NCI-H1092 treated with DMSO at 0.1 percent for 48 hours (cell line): ENCODE measurements at regions not wholly inside any gene's neighbourhood (a gene's known extent, or its start where the extent isn't known, plus 50 kb on each side); places are given as distances from the start of the nearest gene placed in this dataset.
"Not testable (repeated sequence)": the region's sequence is repeated elsewhere in the genome, so short reads cannot be mapped to it uniquely, and the experiment has no call there.

Experiments used
- DNase-seq: peaks from one replicate; lab custom pipeline; 2025; lab: John Stamatoyannopoulos, UW

DNA sequence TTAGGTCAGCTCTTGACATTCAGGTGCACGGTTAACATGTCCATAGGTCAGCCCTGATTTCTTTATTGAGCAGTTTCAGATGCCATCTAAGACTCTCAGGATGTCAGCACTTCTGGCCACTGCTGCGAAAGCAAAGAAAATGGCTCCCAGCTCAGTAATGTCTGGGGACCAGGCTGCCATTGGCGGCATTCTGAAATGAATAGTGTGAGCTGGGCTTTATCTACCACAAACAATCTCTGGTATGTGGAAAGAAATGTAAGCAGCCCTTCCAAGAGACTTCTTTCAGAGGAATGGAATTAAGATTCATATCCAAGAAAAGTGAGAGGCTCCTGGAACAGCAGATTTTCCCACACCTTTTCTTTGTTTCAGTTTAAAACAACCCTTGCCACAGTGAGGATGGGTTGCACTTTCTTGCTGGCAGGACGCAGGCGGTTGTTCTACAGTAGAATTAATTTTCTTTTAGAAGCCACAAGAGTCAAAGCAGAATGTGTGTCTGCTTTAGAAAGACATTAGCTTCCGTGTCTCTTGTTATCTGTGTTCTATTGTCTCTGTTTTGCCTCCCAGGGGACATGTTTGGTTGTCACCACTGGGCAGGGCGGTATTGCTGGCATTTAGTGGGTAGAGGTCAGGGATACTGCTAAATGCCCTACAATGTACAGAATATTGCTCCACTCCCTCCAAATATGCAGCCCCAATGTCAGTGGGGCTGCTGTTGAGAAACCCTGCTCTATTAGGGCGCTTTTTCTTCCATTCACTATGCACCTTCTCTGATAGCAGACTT, 149.9 kb upstream of the ANKH start:
- DNase-seq: no peak

GRCh38 chr5:15020736-15021135, 149.2 kb upstream of the ANKH start:
- no peak for DNase-seq

GRCh38 chr5:15014809-15015208, 143.2 kb upstream of the ANKH start:
- no peak for DNase-seq

DNA sequence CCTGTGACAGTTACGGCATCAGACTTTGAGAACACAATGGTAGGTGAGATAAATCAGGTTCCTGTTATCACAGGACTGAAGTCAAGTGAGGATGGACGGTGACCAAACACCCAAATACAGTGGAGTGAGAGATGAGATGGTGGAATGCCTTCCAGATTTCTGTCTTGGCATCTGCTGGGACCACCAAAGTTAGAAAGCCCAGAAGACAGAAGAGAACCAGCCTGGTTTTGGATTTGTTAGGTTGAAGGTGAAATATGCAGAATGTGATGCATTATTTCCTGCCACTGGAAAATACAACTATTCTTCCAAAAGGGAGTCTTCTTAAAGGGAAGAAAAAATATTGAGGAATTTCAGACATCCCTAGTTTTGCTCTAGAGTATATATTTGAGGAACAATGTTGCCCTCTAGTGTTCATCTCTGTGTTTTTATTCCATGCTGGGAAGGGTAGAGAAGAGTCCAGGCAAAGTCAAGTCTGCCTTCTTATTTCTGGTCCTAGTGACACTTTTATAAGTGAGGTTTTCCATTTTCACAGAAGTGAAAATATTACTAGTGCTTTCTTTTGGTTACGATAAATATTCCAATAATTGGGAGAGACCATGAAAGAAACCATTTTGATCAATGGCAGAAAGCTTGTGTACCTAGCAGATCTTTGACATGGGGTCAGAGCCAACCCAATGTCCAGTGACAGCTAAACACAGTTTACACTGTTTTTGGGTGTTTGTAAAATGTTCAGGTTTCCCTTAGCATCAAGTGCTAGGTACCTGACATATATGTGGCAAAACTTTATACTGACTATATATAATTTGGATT, 142.3 kb upstream of the ANKH start:
- DNase-seq: peak; percentile 51

GRCh38 chr5:15012061-15012460, 140.5 kb upstream of the ANKH start:
- DNase-seq: no peak

DNA sequence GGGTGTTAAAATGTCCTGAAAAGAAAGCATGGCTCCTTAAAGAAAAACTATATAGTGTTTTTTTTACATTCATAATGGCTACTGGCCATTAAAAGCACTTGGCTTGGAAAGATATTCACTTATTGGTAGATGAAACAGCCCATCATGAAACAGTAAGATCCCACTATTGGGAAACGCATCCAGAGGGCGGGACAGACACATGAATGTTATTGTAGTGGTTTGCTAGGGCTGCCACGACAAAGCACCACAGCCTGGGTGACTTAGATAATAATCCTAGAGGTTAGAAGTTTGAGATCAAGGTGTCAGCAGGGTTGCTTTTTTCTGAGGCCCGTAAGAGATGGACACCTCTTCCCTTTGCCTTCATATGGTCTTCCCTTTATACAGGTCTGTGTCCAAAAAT, 139.4 kb upstream of the ANKH start:
- no peak for DNase-seq

DNA sequence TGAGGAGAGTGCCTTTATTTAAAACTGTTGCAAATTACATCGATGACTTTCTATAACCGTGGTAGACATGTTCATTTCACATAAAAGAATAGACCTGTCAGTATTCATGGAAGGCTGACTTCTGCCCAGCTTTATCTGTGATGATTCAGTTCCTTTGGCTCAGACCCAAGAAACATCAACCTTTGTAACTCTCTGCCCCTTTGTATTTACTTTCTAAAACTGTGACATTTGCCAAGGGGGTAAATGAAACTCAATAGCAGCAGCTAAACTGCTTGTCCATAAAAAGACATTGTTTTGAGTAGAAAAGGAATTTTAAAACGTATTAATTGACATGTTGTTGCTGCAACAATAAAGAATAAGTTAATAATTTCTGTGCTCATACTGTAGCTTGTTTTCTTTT, 137.8 kb upstream of the ANKH start:
- DNase-seq: peak; percentile 24

GRCh38 chr5:15008921-15009320, 137.3 kb upstream of the ANKH start:
- no peak for DNase-seq

DNA sequence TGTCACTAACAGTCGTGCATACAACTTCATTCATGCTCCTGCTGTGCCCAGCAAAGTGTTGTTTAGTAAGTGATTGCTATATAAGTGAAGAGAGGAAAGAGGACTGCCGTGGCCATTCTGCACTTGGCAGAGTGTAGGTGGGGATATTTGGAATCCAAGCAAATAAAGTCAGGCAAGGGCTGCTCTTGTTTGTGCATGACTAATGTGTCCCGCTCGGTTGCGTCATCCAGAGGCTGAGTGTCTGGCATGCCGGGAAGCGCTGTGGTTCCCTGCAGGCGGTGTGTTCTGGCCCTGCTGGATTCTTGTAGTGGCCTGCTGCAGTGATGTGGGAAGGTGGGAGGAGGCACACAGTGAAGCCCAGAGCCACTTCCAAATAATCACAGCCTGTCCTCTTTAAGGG, 136.9 kb upstream of the ANKH start:
- DNase-seq: no peak

DNA sequence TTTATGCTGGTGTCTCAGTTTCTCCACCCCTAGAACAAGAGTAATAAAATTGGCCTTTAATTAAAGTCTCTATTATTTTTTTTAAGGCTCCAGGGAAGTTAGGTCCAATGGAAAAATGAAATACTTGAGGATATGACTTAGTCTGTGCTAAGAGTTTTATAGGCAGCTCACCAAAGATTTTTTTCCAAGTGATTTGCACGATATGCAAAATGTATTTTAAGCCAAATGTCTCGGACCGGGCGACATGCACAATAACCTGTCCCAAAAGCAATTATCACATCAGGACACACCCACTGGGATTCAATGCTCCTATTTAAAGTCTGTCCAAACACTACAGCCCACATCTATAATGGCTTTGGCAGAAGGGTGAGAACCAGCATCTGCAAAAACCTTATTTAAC, 136.1 kb upstream of the ANKH start:
- no peak for DNase-seq

- DNase-seq: no peak
Observed at GRCh38 chr5:15004506-15004905, 132.9 kb upstream of the ANKH start.

DNA sequence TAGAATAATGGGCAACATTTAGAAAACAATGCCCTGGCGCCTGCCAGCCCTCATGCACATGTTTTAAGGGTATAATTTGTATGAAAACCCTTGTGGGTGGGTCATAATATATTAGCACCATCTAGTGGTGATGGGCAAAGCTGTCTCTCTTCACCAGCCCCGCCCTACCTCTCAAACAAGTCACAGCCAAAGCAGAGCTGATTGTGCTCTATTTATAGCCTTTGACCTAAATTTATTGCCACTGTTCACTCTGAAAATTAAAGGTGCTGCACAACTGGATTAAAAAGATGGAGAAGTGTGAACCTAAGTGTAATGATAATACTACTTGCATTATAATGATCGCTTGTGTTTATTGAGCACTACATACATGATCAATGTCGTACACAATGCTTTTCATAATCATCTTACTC, 131.9 kb upstream of the ANKH start:
- DNase-seq: peak; percentile 76

DNA sequence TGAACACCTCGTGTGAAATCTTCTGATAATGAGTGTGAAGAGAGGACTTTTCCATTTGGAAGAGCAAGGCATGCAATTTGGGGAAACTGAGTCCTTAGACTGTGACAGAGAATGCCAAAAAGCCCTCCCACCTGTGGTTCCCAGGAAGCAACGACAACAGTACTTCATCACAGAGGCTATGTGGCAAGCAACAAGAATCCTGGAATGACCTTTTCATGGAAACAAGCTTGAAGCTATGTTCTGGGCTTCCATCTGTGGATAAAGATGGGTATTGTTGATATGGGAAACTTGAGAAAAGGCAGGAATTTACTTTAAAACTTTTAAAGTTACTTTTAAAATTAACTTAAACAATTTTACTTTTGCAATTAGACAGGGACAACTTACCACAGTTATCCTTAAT, 131.2 kb upstream of the ANKH start:
- no peak for DNase-seq

DNA sequence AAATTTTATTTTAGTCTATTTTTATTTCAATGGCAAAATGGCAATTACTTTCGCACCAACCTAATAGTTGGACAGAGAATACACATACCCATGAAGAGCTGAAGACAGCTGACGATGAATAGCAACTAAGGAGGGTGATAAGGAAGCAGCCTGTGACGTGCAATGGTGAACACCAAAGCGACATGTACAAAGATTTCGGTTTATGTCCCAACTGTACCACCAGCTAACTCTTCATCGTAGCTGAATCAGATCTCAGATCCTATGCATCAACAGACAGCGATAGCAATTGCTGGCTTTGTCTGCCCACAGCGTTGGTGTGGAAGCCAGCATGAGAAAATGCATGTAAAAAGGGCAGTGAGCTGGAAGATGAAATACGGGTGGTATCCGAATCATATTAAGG, 130.6 kb upstream of the ANKH start:
- DNase-seq: no peak

- no peak for DNase-seq
Observed at GRCh38 chr5:15001517-15001916, 129.9 kb upstream of the ANKH start.

DNA sequence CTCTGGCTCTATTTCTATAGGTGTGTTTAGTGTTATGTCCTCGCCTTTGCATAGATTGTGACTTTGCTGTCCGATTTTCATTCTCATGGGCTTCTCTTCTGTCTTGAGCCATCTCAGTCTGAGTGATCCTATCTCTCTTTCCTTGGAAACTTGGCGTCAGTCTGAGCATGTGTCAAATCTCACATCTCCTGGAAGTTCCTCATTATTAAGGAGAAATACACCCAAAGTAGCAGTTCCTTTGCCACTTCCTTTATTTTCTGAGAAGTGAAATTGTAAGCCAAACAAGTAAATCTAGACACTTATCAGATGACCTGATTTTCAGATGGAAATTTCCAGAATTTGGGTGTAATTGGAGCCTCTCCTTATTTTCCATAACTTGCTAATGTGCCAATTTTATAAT, 126.9 kb upstream of the ANKH start:
- DNase-seq: no peak

GRCh38 chr5:14996997-14997396, 125.4 kb upstream of the ANKH start:
- DNase-seq: no peak

DNA sequence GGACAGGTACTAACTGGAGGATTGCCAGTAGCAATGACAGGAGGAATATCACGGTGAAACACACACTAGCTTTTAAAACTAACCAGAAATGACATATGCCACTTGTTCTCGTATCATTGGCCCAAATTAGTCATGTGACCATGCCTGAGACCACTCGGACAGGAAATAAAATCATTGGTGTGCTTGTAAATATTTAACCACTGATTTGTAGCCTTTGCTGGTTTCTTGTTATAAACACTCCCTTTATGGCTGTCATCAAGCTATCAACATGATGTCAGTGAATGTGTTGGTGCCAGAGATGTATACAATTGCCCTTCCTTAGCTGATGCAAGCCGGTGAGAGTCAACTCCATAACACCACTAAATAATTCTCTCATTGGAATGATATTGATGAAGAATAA, 123.7 kb upstream of the ANKH start:
- DNase-seq: no peak

DNA sequence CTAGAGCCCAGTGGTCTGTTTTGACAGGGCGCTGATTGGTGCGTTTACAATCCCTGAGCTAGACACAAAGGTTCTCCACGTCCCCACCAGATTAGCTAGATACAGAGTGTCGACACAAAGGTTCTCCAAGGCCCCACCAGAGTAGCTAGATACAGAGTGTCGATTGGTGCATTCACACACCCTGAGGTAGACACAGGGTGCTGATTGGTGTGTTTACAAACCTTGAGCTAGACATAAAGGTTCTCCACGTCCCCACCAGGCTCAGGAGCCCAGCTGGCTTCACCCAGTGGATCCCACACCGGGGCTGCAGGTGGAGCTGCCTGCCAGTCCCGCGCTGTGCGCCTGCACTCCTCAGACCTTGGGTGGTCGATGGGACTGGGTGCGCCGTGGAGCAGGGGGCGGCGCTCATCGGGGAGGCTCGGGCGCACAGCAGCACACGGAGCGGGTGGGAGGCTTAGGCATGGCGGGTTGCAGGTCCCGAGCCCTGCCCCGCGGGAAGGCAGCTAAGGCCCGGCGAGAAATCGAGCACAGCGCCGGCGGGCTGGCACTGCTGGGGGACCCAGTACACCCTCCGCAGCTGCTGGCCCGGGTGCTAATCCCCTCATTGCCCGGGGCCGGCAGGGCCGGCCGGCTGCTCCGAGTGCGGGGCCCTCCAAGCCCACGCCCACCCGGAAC, 122.0 kb upstream of the ANKH start:
- DNase-seq: not testable (repeated sequence)

DNA sequence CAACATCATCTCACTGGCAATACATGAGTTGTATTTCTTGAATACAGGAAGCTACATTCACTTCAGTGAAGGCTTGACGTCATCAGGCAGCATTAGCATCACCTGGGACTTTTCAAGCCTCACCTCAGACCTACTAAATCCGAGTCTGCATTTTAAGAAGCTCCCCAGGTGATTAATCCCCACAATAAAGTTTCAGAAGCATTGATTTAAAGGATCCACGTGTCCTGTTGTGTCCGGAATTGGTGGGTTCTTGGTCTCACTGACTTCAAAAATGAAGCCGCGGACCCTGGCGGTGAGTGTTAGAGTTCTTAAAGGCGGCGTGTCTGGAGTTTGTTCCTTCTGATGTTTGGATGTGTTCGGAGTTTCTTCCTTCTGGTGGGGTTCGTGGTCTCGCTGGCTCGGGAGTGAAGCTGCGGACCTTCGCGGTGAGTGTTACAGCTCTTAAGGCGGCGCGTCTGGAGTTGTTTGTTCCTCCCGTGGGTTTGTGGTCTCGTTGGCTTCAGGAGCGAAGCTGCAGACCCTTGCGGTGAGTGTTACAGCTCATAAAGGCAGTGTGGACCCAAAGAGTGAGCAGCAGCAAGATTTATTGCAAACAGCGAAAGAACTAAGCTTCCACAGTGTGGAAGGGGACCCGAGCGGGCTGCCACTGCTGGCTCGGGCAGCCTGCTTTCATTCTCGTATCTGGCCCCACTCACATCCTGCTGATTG, 121.3 kb upstream of the ANKH start:
- not testable (repeated sequence) for DNase-seq

- DNase-seq: no peak
Observed at GRCh38 chr5:14988223-14988622, 116.6 kb upstream of the ANKH start.

DNA sequence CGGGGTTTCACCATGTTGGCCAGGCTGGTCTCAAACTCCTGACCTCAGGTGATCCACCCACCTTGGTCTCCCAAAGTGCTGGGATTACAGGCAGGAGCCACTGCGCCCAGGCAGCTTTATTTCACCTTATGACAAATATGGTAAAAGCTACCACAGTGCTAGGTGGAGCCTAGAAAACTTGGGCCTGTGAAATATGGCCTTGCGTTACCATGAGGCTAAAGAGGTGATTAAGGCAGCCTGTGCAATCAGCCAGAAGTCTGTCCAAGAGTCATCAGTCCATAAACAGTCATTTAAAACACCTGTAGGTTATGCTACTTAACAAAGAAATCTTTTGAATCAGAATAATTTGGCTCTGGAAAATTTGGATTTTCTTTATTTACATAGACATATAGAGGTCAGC, 114.8 kb upstream of the ANKH start:
- DNase-seq: no peak
